Hepatic stellate cell (primary cell): ENCODE measurements at regions not wholly inside any gene's neighbourhood (a gene's known extent, or its start where the extent isn't known, plus 50 kb on each side); places are given as distances from the start of the nearest gene placed in this dataset.
"Not testable (repeated sequence)": the region's sequence is repeated elsewhere in the genome, so short reads cannot be mapped to it uniquely, and the experiment has no call there.

Experiments
- DNase-seq: peaks from one replicate; pipeline ENCODE4 v3.0.0; 2011; ENCODE audit warnings: low spot score

DNA sequence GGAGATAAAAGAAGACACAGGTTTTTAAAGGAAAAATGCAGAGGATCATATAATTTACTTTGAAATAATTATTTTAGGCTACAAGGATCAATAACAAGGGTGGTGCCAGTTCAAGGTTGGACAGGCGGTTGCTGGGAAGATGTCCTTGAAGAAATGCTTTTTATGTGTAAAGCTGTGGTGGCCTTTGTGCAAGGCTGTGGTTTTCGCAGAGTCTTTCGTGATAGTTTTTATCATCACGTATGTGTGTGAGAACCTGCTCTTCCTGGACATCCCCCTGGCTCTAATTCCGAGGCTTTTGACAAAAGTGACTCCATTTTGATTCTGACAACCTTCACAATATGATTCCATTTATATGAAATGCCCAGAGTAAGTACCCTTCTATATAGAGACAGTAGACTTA lies 85.8 kb upstream of the COG2 start:
- DNase-seq, result no peak

DNA sequence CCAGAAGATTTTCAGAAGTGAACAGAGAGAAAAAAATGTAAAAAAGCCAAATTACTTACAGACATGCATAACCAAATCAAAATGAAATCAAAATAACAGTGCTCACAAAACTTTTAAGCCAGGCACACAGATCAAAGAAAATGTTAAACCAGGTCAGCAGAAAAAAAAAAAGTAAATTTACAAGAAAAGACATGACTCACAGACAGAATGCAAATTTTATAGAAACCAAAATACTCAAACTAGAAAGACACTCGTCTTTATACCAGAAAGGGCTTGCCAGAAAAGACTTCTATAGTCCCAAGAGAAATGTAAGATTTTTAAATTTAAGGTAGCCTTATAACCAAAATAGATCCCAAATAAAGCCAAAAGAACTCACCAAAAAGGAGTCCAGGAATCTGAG lies 86.5 kb upstream of the COG2 start:
- no peak for DNase-seq

DNA sequence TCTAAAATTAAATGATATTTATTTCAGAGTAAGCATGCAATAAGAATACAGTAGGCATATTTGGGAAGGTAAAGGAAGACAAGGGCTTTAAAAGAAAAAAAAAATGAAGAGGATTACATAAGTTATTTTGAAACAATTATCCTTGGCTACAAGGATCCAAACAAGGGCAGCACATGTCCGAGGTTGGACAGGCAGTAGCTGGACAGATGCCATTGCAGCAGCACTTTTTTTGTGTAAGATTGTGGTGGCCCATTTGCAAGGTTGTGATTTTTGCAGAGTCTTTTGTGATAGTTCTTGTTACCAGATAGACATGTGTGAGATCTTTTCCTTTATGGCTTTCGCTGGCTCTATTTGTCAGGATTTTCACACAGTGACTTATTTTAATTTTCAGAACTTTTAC lies 89.4 kb upstream of the COG2 start:
- DNase-seq, result no peak

DNA sequence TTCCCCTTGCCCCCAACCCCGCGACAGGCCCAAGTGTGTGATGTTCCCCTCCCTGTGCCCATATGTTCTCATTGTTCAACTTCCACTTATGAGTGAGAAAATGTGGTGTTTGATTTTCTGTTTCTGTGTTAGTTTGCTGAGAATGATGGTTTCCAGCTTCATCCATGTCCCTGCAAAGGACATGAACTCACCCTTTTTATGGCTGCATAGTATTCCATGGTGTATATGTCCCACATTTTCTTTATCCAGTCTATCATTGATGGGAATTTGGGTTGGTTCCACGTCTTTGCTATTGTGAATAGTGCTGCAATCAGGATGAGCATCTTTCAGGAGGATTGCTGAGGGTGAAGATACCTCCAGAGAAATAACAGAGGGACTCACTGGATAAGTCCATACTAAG lies 91.3 kb upstream of the COG2 start:
- DNase-seq, result not testable (repeated sequence)

- no peak for DNase-seq
Observed at GRCh38 chr1:230550428-230550827, 91.9 kb upstream of the COG2 start.

DNA sequence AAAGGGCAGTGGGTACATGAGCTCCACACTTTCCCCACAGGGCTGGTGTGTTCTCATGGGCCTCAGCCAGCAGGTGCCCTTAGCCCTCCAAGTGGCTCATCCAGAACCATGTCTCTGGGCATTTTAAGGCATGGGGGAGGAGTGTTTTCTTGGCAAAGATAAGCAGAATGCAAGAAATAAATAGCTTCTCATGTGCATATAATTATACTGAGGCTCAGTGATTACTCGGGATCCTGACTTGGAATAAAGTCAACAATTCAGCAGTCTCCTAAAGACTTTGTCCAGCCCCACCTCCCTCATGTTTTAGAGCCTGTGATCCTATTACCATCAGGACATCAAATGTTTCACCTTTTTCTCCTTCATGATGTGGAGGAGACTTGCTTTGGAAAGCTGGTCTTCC lies 92.7 kb upstream of the COG2 start:
- no peak for DNase-seq

GRCh38 chr1:230548997-230549396 lies 93.3 kb upstream of the COG2 start:
- DNase-seq, result no peak

DNA sequence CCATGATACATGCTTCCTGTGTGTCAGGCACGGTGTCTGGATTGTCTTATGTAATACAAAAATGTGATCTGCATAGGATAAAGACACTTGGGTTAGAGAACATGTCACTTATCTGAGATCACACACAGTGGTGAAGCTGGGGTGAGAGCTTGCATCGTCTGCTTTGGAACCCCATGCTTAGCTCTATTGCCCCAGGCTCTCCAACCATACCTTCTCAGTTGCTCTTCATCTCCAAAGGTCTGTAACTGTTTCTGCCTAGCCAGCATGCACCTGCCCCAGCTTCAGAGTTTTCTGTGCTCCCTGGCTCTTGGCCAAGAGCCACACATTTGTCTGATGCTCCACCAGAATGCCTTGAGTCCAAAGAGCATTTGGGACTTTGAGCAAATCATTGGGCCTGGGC lies 93.9 kb upstream of the COG2 start:
- no peak for DNase-seq

DNA sequence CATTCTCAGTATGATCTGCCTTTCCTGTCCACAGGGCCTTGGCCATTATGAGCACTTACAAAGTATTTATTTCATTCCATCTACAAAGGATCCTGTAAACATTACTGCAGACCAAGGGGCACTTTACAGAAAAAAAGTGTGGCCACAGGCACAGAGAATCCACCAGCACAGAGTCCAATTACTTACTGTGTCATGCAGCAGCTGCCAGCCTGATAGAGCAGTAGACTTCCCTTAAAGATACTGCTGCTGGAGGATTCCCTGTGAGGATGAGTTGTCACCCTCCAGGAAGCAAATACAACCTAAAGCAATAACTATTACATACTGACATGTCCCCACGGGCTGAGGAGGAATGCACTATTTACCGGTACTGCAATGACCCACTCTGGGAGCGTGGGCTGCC lies 97.1 kb upstream of the COG2 start:
- no peak for DNase-seq

DNA sequence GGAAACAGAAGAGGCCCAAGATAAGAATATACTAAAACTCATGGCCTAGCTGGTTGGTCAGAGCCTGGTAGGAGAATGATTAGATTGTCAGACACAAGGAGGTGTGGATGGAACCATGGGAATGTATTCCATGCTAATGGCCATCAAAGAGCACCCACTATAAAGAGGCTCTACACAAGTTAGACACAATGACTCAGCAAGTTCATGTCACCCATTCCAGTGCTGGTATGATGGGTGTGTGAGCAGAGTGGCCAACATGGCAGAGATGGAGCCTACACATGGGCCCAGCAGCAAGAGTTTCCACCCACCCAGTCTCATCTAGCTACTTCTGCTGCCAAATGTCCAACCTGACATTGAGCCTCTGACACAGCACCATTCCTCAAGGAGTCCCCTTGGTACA lies 97.5 kb upstream of the COG2 start:
- DNase-seq, result no peak

- DNase-seq, result no peak
Observed at GRCh38 chr1:230543085-230543484, 99.2 kb upstream of the COG2 start.

DNA sequence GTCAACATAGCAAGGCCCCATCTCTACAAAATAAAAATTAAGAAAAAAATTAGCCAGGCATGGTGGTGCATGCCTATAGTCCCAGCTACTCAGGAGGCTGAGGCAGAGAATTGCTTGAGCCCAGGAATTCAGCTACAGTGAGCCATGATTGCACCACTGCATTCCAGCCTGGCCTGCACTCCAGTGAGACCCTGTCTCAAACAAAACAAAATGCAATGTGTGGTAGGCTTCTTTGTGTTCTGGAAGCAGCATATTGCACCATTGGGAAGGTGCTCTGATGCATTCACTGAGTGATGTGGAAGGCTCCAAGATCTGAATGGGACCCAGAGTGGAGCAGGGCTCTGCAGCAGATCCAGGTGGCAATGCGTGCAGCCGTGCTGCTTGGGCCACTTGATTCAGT lies 99.6 kb upstream of the COG2 start:
- DNase-seq, result no peak

GRCh38 chr1:230542054-230542453 lies 100.2 kb upstream of the COG2 start:
- DNase-seq, result no peak

- DNase-seq, result no peak
Observed at GRCh38 chr1:230541306-230541705, 101.0 kb upstream of the COG2 start.

DNA sequence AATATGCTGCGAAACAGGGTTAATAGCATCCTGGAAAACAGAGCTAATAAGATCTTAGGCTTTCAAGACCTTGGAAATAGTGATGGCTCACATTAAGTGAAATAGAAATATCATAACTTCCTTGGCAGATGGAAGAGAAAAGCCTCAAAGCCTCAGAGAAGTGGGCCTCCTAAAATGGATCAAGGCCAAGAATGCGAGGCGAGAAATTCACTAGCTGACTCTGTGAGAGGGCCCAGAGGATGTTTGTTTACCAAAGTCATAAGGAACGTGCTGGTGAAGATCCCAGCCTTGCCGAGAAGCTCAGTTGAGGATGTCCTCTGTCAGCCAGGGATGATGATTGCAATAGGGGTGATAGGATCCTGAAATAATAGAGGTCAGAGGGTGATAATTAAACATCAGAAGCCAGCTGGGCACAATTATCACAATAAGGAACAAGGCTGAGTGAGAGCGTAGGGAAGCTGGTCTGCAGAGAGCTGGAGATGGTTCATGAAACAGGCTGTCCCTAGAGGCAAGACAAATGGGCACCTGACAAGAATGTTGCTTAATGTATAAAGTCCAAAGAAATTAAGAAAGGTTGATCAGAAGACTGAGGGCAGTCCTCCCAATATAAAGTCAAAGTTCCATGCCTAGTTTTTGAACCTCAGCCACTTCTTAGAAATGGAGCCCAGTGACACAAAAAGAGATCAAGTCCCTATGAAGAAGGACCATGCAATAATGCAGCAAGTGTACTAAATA lies 101.7 kb upstream of the COG2 start:
- no peak for DNase-seq

- no peak for DNase-seq
Observed at GRCh38 chr1:230537456-230537855, 104.8 kb upstream of the COG2 start.

DNA sequence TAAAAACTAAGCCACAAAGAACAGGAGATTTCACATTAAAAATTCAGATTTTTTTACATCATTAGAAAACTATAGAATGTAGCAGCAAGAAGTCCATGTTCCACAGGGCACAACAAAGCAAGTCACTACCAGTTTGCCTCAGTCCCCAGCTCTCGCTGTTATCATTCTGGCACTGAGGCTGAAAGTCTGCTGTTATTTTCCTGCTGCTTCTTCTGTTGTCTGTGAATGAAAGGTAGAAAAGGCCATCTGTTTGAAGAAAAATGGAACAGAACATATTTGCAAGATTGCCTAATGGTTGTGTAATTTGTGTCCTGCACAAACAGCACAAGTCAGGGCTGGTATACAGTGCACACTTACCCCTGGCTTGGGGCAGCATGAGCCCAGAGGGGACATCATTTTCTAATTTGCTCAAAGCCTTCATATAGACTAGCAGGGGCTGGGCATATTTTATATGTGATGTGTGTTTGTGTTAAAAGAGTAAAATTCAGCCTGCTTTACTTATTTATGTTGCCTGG lies 105.6 kb upstream of the COG2 start:
- no peak for DNase-seq

- no peak for DNase-seq
Observed at GRCh38 chr1:230534224-230534623, 108.1 kb upstream of the COG2 start.

GRCh38 chr1:230531103-230531502 lies 105.0 kb upstream of the PGBD5 start:
- DNase-seq, result no peak

DNA sequence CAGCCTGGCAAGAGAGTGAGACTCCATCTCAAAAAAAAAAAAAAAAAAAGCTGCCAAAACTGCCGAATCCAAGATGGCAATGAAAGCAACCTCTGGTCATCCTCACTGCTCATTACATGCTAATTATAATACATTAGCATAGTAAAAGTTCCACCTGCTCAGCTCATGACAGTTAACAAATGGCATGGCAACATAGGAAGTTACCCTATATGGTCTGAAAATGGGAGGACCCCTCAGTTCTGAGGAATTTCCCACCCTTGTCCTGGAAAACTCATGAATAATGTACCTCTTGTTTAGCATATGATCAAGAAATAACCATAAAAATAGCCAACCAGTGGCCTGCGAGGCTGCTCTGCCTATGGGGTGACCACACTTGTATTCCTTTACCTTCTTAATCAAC lies 93.1 kb upstream of the PGBD5 start:
- no peak for DNase-seq

GRCh38 chr1:230518511-230518910 lies 92.4 kb upstream of the PGBD5 start:
- DNase-seq, result no peak

- no peak for DNase-seq
Observed at GRCh38 chr1:230517786-230518185, 91.7 kb upstream of the PGBD5 start.

GRCh38 chr1:230517326-230517725 lies 91.2 kb upstream of the PGBD5 start:
- DNase-seq, result no peak

GRCh38 chr1:230516889-230517288 lies 90.8 kb upstream of the PGBD5 start:
- no peak for DNase-seq
